ENCODE measurements at regions not wholly inside any gene's neighbourhood (a gene's known extent, or its start where the extent isn't known, plus 50 kb on each side); places are given as distances from the start of the nearest gene placed in this dataset.
"Not testable (repeated sequence)": the region's sequence is repeated elsewhere in the genome, so short reads cannot be mapped to it uniquely, and the experiment has no call there.

DNA sequence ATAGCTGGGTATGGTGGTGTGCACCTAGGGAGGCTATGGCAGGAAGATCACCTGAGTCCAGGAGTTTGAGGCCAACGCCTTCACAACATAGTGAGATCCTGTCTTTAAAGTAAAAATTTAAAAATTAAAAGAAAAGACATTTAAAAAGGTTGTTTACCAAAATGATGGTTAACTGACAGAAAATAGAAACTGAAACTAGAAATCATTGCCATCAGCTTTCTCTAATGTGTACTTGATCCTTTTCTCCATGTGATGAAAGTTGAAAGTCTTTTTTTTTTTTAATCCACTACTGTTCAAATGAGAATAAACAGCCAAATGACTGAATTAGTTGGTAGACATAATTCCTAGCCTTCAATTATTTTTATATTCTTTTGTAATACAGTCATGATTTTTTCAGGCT is 75.1 kb upstream of the PARP8 start:
- intact Hi-C loops (cut with micrococcal nuclease); DNase-seq; CTCF ChIA-PET; H3K4me3 Mint-ChIP-seq; H3K27me3 Mint-ChIP-seq; H3K4me1 Mint-ChIP-seq; H3K9me3 Mint-ChIP-seq; ATAC-seq (ENCODE audit: low read depth); POLR2A ChIA-PET; H3K27ac Mint-ChIP-seq; H3K36me3 Mint-ChIP-seq (ENCODE audit: low read depth): not testable (repeated sequence)

DNA sequence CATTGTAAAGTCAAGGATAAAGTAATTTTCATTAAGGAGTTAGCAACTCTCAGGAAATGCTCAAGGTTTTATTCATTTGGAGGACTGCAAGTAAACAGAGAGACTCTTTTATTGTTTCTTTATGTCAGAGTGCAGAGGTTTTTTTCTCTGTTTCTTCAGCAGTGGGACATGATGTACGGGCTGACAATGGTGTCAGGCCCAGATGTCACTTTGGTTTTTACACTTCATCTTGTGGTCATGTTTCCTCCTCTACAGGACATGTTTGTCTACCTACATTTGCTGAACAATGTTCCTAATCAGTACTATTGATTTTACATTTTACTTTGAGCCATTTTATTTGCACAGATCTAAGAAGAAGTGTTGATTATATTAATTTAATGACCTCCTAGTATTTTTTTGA is 72.8 kb upstream of the PARP8 start:
- Mint-ChIP-seq H3K4me3 (no peak overlapping the region), H3K36me3 (ENCODE audit: low read depth) (no peaks in the 10 kb centered on the region), H3K27ac (no peak overlapping the region), H3K27me3 (no peaks in the 10 kb centered on the region), H3K4me1 (peaks cover 10% of the 10 kb centered on the region), H3K9me3 (no peaks in the 10 kb centered on the region)
- TF ChIP-seq, protein P1, sequence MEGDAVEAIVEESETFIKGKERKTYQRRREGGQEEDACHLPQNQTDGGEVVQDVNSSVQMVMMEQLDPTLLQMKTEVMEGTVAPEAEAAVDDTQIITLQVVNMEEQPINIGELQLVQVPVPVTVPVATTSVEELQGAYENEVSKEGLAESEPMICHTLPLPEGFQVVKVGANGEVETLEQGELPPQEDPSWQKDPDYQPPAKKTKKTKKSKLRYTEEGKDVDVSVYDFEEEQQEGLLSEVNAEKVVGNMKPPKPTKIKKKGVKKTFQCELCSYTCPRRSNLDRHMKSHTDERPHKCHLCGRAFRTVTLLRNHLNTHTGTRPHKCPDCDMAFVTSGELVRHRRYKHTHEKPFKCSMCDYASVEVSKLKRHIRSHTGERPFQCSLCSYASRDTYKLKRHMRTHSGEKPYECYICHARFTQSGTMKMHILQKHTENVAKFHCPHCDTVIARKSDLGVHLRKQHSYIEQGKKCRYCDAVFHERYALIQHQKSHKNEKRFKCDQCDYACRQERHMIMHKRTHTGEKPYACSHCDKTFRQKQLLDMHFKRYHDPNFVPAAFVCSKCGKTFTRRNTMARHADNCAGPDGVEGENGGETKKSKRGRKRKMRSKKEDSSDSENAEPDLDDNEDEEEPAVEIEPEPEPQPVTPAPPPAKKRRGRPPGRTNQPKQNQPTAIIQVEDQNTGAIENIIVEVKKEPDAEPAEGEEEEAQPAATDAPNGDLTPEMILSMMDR (IDR thresholded peaks at IDR 0.05), result no peak
- CTCF ChIA-PET, result no interaction called here
- POLR2A ChIA-PET, result no interaction called here
- intact Hi-C loops (cut with micrococcal nuclease), result no loop called here
- no peak for ATAC-seq (ENCODE audit: low read depth)
- no peak for DNase-seq

DNA sequence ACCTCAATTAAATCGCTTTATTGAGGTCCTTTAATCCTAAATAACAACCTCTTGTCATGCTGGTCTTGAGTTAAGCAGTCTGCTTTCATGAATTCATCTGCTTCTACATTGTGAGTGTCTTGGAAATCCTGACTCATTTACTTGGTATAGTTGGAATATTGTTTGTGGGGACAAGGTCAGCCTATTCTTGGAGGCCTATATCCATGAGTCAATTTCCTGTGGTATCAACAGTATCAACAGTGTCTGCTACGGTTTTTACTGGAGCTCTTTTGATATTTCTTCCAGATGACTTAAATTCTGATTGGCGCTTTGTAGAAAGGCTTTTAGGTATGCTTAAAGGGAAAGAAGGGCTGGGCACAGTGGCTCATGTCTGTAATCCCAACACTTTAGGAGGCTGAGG is 71.2 kb upstream of the PARP8 start:
- no peaks in the 10 kb centered on the region for H3K9me3 Mint-ChIP-seq
- H3K4me3 Mint-ChIP-seq, result no peak overlapping the region
- DNase-seq (no peak), ATAC-seq (ENCODE audit: low read depth) (no peak)
- peaks cover 10% of the 10 kb centered on the region for H3K4me1 Mint-ChIP-seq
- ChIA-PET CTCF (no interaction called here), POLR2A (interaction anchor here (0.7 kb wide), 1 partner anchor 204 kb away, joined by 3 read pairs; no protein-coding TSS in a partner anchor)
- TF ChIP-seq, protein P1 (IDR thresholded peaks at IDR 0.05), result no peak
- intact Hi-C loops (cut with micrococcal nuclease), result no loop called here
- H3K27ac Mint-ChIP-seq, result no peak overlapping the region
- H3K27me3 Mint-ChIP-seq, result no peaks in the 10 kb centered on the region
- H3K36me3 Mint-ChIP-seq (ENCODE audit: low read depth), result no peaks in the 10 kb centered on the region

DNA sequence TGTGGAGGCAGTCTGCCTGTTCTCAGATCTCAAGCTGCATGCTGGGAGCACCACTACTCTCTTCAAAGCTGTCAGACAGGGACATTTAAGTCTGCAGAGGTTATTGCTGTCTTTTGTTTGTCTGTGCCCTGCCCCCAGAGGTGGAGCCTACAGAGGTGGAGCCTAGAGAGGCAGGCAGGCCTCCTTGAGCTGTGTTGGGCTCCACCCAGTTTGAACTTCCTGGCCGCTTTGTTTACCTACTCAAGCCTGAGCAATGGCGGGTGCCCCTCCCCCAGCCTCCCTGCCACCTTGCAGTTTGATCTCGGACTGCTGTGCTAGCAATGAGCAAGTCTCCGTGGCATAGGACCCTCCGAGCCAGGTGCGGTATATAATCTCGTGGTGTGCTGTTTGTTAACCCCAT is 64.9 kb upstream of the PARP8 start:
- H3K36me3 Mint-ChIP-seq (ENCODE audit: low read depth); H3K27ac Mint-ChIP-seq; H3K4me1 Mint-ChIP-seq; POLR2A ChIA-PET; H3K9me3 Mint-ChIP-seq; H3K4me3 Mint-ChIP-seq; ATAC-seq (ENCODE audit: low read depth); H3K27me3 Mint-ChIP-seq; intact Hi-C loops (cut with micrococcal nuclease); DNase-seq; CTCF ChIA-PET: not testable (repeated sequence)

DNA sequence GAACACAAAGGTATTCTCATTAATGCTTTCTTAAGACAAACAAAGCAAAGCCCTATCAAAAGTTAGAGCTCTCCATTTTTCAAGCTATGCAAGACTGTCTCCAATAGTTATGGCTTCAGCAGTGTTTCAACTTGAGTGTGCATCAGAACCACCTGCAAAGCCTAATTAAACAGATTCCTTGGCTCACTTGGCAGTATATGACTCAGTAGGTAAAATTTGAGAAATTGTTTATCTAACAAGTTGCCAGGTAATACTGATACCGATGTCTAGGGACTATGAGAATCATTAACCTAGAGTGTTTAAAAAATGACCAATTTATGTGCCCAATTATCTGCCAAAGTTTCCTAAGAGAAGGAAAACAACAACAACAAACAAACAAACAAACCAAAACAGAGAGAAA is 60.3 kb upstream of the PARP8 start:
- no peaks in the 10 kb centered on the region for H3K27me3 Mint-ChIP-seq
- H3K4me3 Mint-ChIP-seq, result no peak overlapping the region
- intact Hi-C loops (cut with micrococcal nuclease), result no loop called here
- H3K27ac Mint-ChIP-seq, result no peak overlapping the region
- no peak for DNase-seq
- H3K4me1 Mint-ChIP-seq, result peaks cover 7% of the 10 kb centered on the region
- POLR2A ChIA-PET, result no interaction called here
- no peaks in the 10 kb centered on the region for H3K36me3 Mint-ChIP-seq (ENCODE audit: low read depth)
- CTCF ChIA-PET, result no interaction called here
- ATAC-seq (ENCODE audit: low read depth), result no peak
- TF ChIP-seq, protein P1 (IDR thresholded peaks at IDR 0.05), result no peak
- no peaks in the 10 kb centered on the region for H3K9me3 Mint-ChIP-seq

DNA sequence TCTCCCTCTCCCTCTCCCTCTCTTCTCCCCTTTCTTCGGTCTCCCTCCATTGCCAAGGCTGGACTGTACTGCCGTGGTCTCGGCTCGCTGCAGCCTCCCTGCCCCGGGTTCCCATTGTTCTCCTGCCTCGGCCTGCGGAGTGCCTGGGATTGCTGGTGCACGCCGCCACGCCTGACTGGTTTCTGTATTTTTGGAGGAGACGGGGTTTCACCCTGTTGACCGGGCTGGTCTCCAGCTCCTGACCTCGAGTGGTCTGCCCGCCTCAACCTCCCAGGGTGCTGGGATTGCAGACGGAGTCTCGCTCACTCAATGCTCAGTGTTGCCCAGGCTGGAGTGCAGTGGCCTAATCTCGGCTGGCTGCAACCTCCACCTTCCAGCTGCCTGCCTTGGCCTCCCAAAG is 59.0 kb upstream of the PARP8 start:
- ATAC-seq (ENCODE audit: low read depth); H3K4me1 Mint-ChIP-seq; H3K27ac Mint-ChIP-seq; intact Hi-C loops (cut with micrococcal nuclease); H3K9me3 Mint-ChIP-seq; H3K4me3 Mint-ChIP-seq; DNase-seq; CTCF ChIA-PET; POLR2A ChIA-PET; H3K27me3 Mint-ChIP-seq; H3K36me3 Mint-ChIP-seq (ENCODE audit: low read depth): not testable (repeated sequence)

DNA sequence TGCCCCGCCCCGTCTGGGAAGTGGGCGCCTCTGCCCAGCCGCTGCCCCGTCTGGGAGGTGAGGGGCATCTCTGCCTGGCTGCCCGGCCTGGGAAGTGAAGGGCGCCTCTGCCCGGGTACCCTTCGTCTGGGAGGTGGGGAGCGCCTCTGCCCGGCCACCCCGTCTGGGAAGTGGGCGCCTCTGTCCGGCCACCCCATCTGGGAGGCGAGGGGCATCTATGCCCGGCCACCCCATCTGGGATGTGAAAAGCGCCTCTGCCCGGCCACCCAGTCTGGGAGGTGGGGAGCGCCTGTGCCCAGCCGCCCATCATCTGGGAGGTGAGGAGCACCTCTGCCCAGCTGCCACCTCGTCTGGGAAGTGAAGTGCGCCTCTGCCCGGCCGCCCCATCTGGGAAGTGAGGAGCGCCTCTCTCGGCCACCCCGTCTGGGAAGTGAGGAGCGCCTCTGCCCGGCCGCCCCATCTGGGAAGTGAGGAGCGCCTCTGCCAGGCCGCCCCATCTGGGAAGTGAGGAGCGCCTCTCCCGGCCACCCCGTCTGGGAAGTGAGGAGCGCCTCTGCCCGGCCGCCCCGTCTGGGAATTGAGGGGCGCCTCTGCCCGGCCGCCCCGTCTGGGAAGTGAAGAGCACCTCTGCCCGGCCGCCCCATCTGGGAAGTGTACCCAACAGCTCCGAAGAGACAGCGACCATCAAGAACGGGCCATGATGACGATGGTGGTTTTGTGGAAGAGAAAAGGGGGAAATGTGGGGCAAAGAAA is 58.3 kb upstream of the PARP8 start:
- ATAC-seq (ENCODE audit: low read depth); POLR2A ChIA-PET: not testable (repeated sequence)

DNA sequence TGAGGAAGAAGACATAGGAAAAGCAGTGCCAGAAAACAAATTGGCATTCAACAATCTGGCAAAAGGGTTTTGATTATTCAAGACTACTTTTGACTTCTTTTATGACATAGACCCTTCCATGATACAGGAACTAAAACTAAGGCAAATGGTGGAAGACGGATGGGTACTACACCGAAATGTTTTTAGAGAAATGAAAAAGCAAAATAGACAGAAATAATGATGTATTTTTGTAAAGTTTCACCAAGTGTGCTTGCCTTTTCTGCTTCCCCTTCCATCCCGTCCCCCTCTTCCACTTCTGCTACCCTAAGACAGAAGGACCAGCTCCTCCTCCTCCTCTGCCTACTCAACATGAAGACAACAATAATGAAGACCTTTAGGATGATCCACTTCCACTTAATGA is 53.4 kb upstream of the PARP8 start:
- DNase-seq; CTCF ChIA-PET; H3K27me3 Mint-ChIP-seq; H3K9me3 Mint-ChIP-seq; POLR2A ChIA-PET; H3K36me3 Mint-ChIP-seq (ENCODE audit: low read depth): not testable (repeated sequence)
- peak; percentile 28 for ATAC-seq (ENCODE audit: low read depth)
- intact Hi-C loops (cut with micrococcal nuclease), result loop anchor here (5.0 to 10.0 kb wide), 3 partner anchors 48 to 139 kb away; partner anchors contain the start of gene PARP8
- Mint-ChIP-seq H3K4me1 (peaks cover 20% of the 10 kb centered on the region), H3K4me3 (peak overlapping the region; percentile 25), H3K27ac (peak overlapping the region; percentile 78)

More for the DNA sequence above, 58.3 kb upstream of the PARP8 start:
- H3K36me3 Mint-ChIP-seq (ENCODE audit: low read depth); H3K27ac Mint-ChIP-seq; DNase-seq; CTCF ChIA-PET; H3K9me3 Mint-ChIP-seq; H3K4me3 Mint-ChIP-seq; H3K27me3 Mint-ChIP-seq; intact Hi-C loops (cut with micrococcal nuclease): not testable (repeated sequence)
- peaks cover 14% of the 10 kb centered on the region for H3K4me1 Mint-ChIP-seq

All from activated B cell treated with CpG ODN at 0.5 μM for 24 hours (primary cell).